ENCODE measurements at regions not wholly inside any gene's neighbourhood (a gene's known extent, or its start where the extent isn't known, plus 50 kb on each side); places are given as distances from the start of the nearest gene placed in this dataset.
A peak's percentile ranks its signal among the peaks of the same experiment; 100 is the strongest.

GRCh38 chr3:117305681-117306080 lies 596.1 kb downstream of the TUSC7 start:
- no peaks in the 10 kb centered on the region for H3K36me3 ChIP-seq (ENCODE audit: control insufficient read depth in 5 of 5, insufficient read depth in 5 of 5, low read length in 5 of 5)
- H3K27ac ChIP-seq (ENCODE audit: low read depth, low read length): no peak overlapping the region
- H3K9me3 ChIP-seq (ENCODE audit: control insufficient read depth in 5 of 5, low read length in 5 of 5): no peaks in the 10 kb centered on the region
- H3K4me3 ChIP-seq (ENCODE audit: low read depth in 1 of 5, low read length in 5 of 5): no peak overlapping the region
- no peak overlapping the region for H3K9ac ChIP-seq (ENCODE audit: low read length in 5 of 5)
- H3K4me1 ChIP-seq (ENCODE audit: control insufficient read depth in 5 of 5, insufficient read depth in 5 of 5, low read length in 5 of 5): peaks cover 0 to 12% (median 9%) of the 10 kb centered on the region in 5 donors
- no peaks in the 10 kb centered on the region for H3K27me3 ChIP-seq (ENCODE audit: control insufficient read depth in 5 of 5, insufficient read depth in 4 of 5, low read length in 5 of 5)

- Histone ChIP-seq H3K27ac (ENCODE audit: low read depth, low read length) (no peak overlapping the region), H3K9me3 (ENCODE audit: control insufficient read depth in 5 of 5, low read length in 5 of 5) (no peaks in the 10 kb centered on the region), H3K36me3 (ENCODE audit: control insufficient read depth in 5 of 5, insufficient read depth in 5 of 5, low read length in 5 of 5) (no peaks in the 10 kb centered on the region), H3K4me1 (ENCODE audit: control insufficient read depth in 5 of 5, insufficient read depth in 5 of 5, low read length in 5 of 5) (peaks cover 0 to 12% (median 9%) of the 10 kb centered on the region in 5 donors), H3K27me3 (ENCODE audit: control insufficient read depth in 5 of 5, insufficient read depth in 4 of 5, low read length in 5 of 5) (no peaks in the 10 kb centered on the region), H3K9ac (ENCODE audit: low read length in 5 of 5) (no peak overlapping the region), H3K4me3 (ENCODE audit: low read depth in 1 of 5, low read length in 5 of 5) (no peak overlapping the region)
These were observed 596.7 kb downstream of the TUSC7 start for GRCh38 chr3:117306299-117306698.

- H3K4me1 ChIP-seq (ENCODE audit: control insufficient read depth in 5 of 5, insufficient read depth in 5 of 5, low read length in 5 of 5): peaks cover 0 to 12% (median 9%) of the 10 kb centered on the region in 5 donors
- no peaks in the 10 kb centered on the region for H3K27me3 ChIP-seq (ENCODE audit: control insufficient read depth in 5 of 5, insufficient read depth in 4 of 5, low read length in 5 of 5)
- no peaks in the 10 kb centered on the region for H3K36me3 ChIP-seq (ENCODE audit: control insufficient read depth in 5 of 5, insufficient read depth in 5 of 5, low read length in 5 of 5)
- peak overlapping the region; percentile 78 for H3K27ac ChIP-seq (ENCODE audit: low read depth, low read length)
- H3K4me3 ChIP-seq (ENCODE audit: low read depth in 1 of 5, low read length in 5 of 5): no peak overlapping the region
- no peaks in the 10 kb centered on the region for H3K9me3 ChIP-seq (ENCODE audit: control insufficient read depth in 5 of 5, low read length in 5 of 5)
- H3K9ac ChIP-seq (ENCODE audit: low read length in 5 of 5): no peak overlapping the region
These were observed 598.8 kb downstream of the TUSC7 start for GRCh38 chr3:117308353-117308752.

DNA sequence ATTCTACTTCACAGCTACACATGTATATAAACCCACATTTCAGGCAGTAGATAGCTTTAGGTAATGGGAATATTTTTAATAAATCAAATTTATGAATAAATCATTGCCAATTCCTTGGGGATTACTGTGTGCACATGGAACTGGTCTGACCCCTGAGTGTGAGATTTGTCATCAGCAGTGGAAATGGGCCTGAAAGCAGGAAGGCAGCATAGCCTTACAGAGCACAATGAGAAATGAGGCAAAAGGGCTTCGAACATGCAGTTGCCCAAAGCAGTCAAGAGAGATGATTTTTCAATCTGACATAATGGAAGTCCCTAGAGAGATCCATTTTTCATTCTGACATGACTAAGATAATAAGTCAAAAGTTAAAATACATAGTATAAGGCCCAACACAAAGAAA lies 599.2 kb downstream of the TUSC7 start:
- Histone ChIP-seq H3K9ac (ENCODE audit: low read length in 5 of 5) (no peak overlapping the region), H3K27ac (ENCODE audit: low read depth, low read length) (peak overlapping the region; percentile 78), H3K27me3 (ENCODE audit: control insufficient read depth in 5 of 5, insufficient read depth in 4 of 5, low read length in 5 of 5) (no peaks in the 10 kb centered on the region), H3K4me3 (ENCODE audit: low read depth in 1 of 5, low read length in 5 of 5) (no peak overlapping the region), H3K4me1 (ENCODE audit: control insufficient read depth in 5 of 5, insufficient read depth in 5 of 5, low read length in 5 of 5) (peaks cover 0 to 12% (median 9%) of the 10 kb centered on the region in 5 donors), H3K9me3 (ENCODE audit: control insufficient read depth in 5 of 5, low read length in 5 of 5) (no peaks in the 10 kb centered on the region), H3K36me3 (ENCODE audit: control insufficient read depth in 5 of 5, insufficient read depth in 5 of 5, low read length in 5 of 5) (no peaks in the 10 kb centered on the region)

DNA sequence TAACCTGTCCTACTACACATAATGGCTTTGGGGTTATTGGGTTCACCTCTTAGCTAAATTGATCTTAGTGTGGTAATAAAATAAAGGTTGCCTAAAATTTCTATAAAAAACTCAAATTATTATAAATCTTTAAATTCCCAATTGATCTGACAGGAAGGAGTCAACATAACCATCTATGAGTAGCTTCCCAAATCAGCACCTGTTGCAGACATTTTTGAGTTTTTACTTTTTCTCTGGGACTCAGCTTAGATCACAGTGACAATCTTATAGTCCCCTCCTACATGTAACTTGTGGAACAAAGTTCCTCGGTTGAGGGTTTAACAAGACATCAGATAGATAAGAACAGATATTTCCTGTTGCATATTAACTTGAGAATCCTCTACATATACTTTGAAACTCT lies 601.0 kb downstream of the TUSC7 start:
- Histone ChIP-seq H3K27me3 (ENCODE audit: control insufficient read depth in 5 of 5, insufficient read depth in 4 of 5, low read length in 5 of 5) (no peaks in the 10 kb centered on the region), H3K36me3 (ENCODE audit: control insufficient read depth in 5 of 5, insufficient read depth in 5 of 5, low read length in 5 of 5) (no peaks in the 10 kb centered on the region), H3K27ac (ENCODE audit: low read depth, low read length) (no peak overlapping the region), H3K4me1 (ENCODE audit: control insufficient read depth in 5 of 5, insufficient read depth in 5 of 5, low read length in 5 of 5) (peaks cover 0 to 12% (median 9%) of the 10 kb centered on the region in 5 donors), H3K9me3 (ENCODE audit: control insufficient read depth in 5 of 5, low read length in 5 of 5) (no peaks in the 10 kb centered on the region), H3K9ac (ENCODE audit: low read length in 5 of 5) (no peak overlapping the region), H3K4me3 (ENCODE audit: low read depth in 1 of 5, low read length in 5 of 5) (no peak overlapping the region)

DNA sequence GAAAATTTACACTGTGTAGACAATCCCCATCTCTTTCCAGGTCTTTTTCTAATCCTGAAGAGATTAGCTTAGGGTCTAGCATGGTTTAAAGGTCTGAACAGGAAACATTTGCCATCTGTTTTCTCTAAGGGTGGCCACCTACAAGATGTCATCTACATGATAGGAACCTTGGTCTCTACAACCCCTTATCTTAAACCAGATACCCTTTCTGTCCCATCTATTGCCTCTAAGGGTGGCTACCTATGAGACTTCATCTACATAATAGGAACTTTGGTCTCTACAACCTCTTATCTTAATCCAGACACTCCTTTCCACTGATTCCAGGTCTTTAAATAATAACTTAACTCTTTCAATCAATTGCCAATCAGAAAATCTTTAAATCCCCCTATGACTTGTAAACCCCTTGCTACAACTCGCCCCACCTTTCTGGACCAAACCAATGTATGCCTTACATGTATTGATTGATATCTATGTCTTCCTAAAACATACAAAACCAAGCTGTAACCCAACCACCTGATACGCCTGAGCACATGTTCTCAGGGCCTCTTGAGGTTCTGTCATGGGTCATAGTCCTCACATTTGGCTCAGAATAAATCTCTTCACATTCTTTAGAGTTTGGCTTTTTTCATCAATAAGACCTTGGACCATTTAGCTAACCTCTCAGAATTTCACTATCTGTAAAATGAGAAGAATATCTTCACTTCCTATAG lies 605.0 kb downstream of the TUSC7 start:
- H3K27ac ChIP-seq (ENCODE audit: low read depth, low read length): no peak overlapping the region

DNA sequence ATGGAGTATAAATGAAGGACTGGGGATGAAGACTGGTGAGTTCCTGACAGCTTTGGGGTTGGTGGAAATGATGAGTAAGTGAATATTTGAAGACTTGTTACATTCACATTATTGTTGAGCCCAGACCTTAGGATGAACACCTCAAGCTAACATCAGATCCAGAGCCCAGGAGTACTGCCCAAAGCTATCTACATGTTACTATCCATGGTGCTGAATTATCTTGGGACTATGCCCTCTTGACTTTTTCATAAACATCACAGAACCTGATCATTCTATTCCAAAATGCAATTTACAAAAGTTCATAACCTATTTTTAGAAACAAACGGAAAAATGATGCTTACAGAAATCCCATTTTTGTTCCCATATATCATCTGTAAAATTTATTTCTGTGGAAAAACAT lies 613.3 kb downstream of the TUSC7 start:
- H3K4me3 ChIP-seq (ENCODE audit: low read depth in 1 of 5, low read length in 5 of 5): no peak overlapping the region
- no peak overlapping the region for H3K9ac ChIP-seq (ENCODE audit: low read length in 5 of 5)
- no peaks in the 10 kb centered on the region for H3K9me3 ChIP-seq (ENCODE audit: control insufficient read depth in 5 of 5, low read length in 5 of 5)
- no peaks in the 10 kb centered on the region for H3K36me3 ChIP-seq (ENCODE audit: control insufficient read depth in 5 of 5, insufficient read depth in 5 of 5, low read length in 5 of 5)
- no peak overlapping the region for H3K27ac ChIP-seq (ENCODE audit: low read depth, low read length)
- H3K4me1 ChIP-seq (ENCODE audit: control insufficient read depth in 5 of 5, insufficient read depth in 5 of 5, low read length in 5 of 5): no peaks in the 10 kb centered on the region
- no peaks in the 10 kb centered on the region for H3K27me3 ChIP-seq (ENCODE audit: control insufficient read depth in 5 of 5, insufficient read depth in 4 of 5, low read length in 5 of 5)

More for the DNA sequence above, 605.0 kb downstream of the TUSC7 start:
- no peaks in the 10 kb centered on the region for H3K36me3 ChIP-seq (ENCODE audit: control insufficient read depth in 5 of 5, insufficient read depth in 5 of 5, low read length in 5 of 5)
- no peak overlapping the region for H3K4me3 ChIP-seq (ENCODE audit: low read depth in 1 of 5, low read length in 5 of 5)
- H3K9ac ChIP-seq (ENCODE audit: low read length in 5 of 5): no peak overlapping the region
- H3K9me3 ChIP-seq (ENCODE audit: control insufficient read depth in 5 of 5, low read length in 5 of 5): no peaks in the 10 kb centered on the region
- no peaks in the 10 kb centered on the region for H3K27me3 ChIP-seq (ENCODE audit: control insufficient read depth in 5 of 5, insufficient read depth in 4 of 5, low read length in 5 of 5)
- H3K4me1 ChIP-seq (ENCODE audit: control insufficient read depth in 5 of 5, insufficient read depth in 5 of 5, low read length in 5 of 5): no peaks in the 10 kb centered on the region

- no peak overlapping the region for H3K9ac ChIP-seq (ENCODE audit: low read length in 5 of 5)
- peak overlapping the region in 1 of 5 donors; percentile 11 for H3K4me3 ChIP-seq (ENCODE audit: low read depth in 1 of 5, low read length in 5 of 5)
- no peaks in the 10 kb centered on the region for H3K27me3 ChIP-seq (ENCODE audit: control insufficient read depth in 5 of 5, insufficient read depth in 4 of 5, low read length in 5 of 5)
- no peaks in the 10 kb centered on the region for H3K36me3 ChIP-seq (ENCODE audit: control insufficient read depth in 5 of 5, insufficient read depth in 5 of 5, low read length in 5 of 5)
- H3K4me1 ChIP-seq (ENCODE audit: control insufficient read depth in 5 of 5, insufficient read depth in 5 of 5, low read length in 5 of 5): no peaks in the 10 kb centered on the region
- H3K9me3 ChIP-seq (ENCODE audit: control insufficient read depth in 5 of 5, low read length in 5 of 5): no peaks in the 10 kb centered on the region
- H3K27ac ChIP-seq (ENCODE audit: low read depth, low read length): no peak overlapping the region
These were observed 637.3 kb downstream of the TUSC7 start for GRCh38 chr3:117346901-117347300.

- H3K9ac ChIP-seq (ENCODE audit: low read length in 5 of 5): no peak overlapping the region
- no peak overlapping the region for H3K4me3 ChIP-seq (ENCODE audit: low read depth in 1 of 5, low read length in 5 of 5)
- H3K27ac ChIP-seq (ENCODE audit: low read depth, low read length): no peak overlapping the region
- H3K9me3 ChIP-seq (ENCODE audit: control insufficient read depth in 5 of 5, low read length in 5 of 5): no peaks in the 10 kb centered on the region
- H3K27me3 ChIP-seq (ENCODE audit: control insufficient read depth in 5 of 5, insufficient read depth in 4 of 5, low read length in 5 of 5): no peaks in the 10 kb centered on the region
- no peaks in the 10 kb centered on the region for H3K36me3 ChIP-seq (ENCODE audit: control insufficient read depth in 5 of 5, insufficient read depth in 5 of 5, low read length in 5 of 5)
- H3K4me1 ChIP-seq (ENCODE audit: control insufficient read depth in 5 of 5, insufficient read depth in 5 of 5, low read length in 5 of 5): no peaks in the 10 kb centered on the region
These were observed 639.3 kb downstream of the TUSC7 start for GRCh38 chr3:117348884-117349283.

DNA sequence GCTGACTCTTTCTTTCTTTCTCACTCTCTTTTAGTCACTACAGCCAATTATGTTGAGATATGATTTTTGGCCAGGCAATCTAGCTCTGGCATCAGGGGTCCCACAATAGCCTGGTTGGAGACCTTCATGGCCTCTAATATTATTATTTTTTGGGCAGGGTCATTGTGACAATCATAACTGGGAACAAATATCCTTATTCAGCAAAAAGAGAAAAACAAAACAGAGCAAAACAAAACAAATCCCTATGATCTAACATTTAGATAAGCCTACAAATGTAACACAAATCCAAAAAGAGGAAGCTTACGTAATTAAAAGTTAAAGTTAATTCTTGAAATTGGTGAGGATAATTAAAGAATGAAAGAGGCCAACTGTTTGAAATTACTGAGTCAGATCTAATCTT lies 640.0 kb downstream of the TUSC7 start:
- no peaks in the 10 kb centered on the region for H3K27me3 ChIP-seq (ENCODE audit: control insufficient read depth in 5 of 5, insufficient read depth in 4 of 5, low read length in 5 of 5)
- no peak overlapping the region for H3K27ac ChIP-seq (ENCODE audit: low read depth, low read length)
- no peaks in the 10 kb centered on the region for H3K4me1 ChIP-seq (ENCODE audit: control insufficient read depth in 5 of 5, insufficient read depth in 5 of 5, low read length in 5 of 5)
- no peaks in the 10 kb centered on the region for H3K36me3 ChIP-seq (ENCODE audit: control insufficient read depth in 5 of 5, insufficient read depth in 5 of 5, low read length in 5 of 5)
- no peak overlapping the region for H3K9ac ChIP-seq (ENCODE audit: low read length in 5 of 5)
- no peak overlapping the region for H3K4me3 ChIP-seq (ENCODE audit: low read depth in 1 of 5, low read length in 5 of 5)
- H3K9me3 ChIP-seq (ENCODE audit: control insufficient read depth in 5 of 5, low read length in 5 of 5): no peaks in the 10 kb centered on the region

All from subcutaneous abdominal adipose tissue (tissue), 5 donors.